ENCODE measurements at regions not wholly inside any gene's neighbourhood (a gene's known extent, or its start where the extent isn't known, plus 50 kb on each side); places are given as distances from the start of the nearest gene placed in this dataset.
"Not testable (repeated sequence)": the region's sequence is repeated elsewhere in the genome, so short reads cannot be mapped to it uniquely, and the experiment has no call there.

DNA sequence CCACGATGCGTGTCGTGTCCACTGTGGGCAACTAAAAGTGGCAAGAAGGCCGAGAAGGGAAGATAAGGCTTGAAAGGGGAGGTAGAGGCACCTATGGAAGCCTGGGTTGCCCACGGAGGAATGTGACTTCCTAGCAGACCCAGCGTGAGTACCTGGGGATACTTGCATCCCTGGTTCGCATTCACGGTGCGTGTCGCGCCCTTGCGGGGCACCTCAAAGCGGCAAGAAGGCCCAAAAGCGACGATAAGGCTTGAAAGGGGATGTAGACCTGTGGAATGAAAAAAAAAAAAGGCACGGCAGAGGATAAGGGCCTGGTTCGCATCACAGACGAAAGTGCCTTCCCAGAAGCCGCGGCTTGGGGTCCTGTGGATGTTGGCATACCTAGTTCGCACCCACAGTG, 282.9 kb downstream of the ALG10 start:
- no peak overlapping the region for H3K4me2 ChIP-seq (ENCODE audit: low read length, poor library complexity, severe bottlenecking)
- no peak overlapping the region for H3K4me3 ChIP-seq (ENCODE audit: insufficient read depth in 1 of 2, low read depth in 1 of 2, low read length in 2 of 2)
- DNase-seq, result no peak
- no peak overlapping the region for H3K23ac ChIP-seq (ENCODE audit: low read length in 2 of 2)
- no peak overlapping the region for H2BK120ac ChIP-seq (ENCODE audit: low read depth, low read length)
- no peak overlapping the region for H4K91ac ChIP-seq (ENCODE audit: low read length)
- H3K27me3 ChIP-seq (ENCODE audit: control insufficient read depth in 1 of 2, insufficient read depth in 1 of 2, low read length in 2 of 2), result no peaks in the 10 kb centered on the region
- H3K27ac ChIP-seq (ENCODE audit: low read length, poor library complexity, severe bottlenecking), result no peak overlapping the region
- no peak overlapping the region for H2BK15ac ChIP-seq (ENCODE audit: low read depth, poor library complexity, severe bottlenecking)
- peaks cover 3% of the 10 kb centered on the region for H3K9me3 ChIP-seq (ENCODE audit: control insufficient read depth, low read length)
- no peak overlapping the region for H3K18ac ChIP-seq (ENCODE audit: low read depth in 1 of 2, low read length in 2 of 2)
- H3K79me1 ChIP-seq (replicated peaks; ENCODE audit: low read length, poor library complexity, severe bottlenecking), result no peaks in the 10 kb centered on the region
- H2BK5ac ChIP-seq (ENCODE audit: low read depth, low read length, poor library complexity, severe bottlenecking), result no peak overlapping the region
- H2AK5ac ChIP-seq (ENCODE audit: low read length, severe bottlenecking), result no peak overlapping the region
- no peaks in the 10 kb centered on the region for H3K36me3 ChIP-seq (ENCODE audit: control insufficient read depth in 1 of 2, insufficient read depth in 2 of 2, low read depth in 1 of 2, low read length in 2 of 2)
- no peak overlapping the region for H4K8ac ChIP-seq (ENCODE audit: low read length)
- no peak overlapping the region for H2AFZ ChIP-seq (ENCODE audit: low read depth, low read length)
- 81% methylated on average over 21 of the region's 21 CpGs for WGBS
- no peak overlapping the region for H3K4ac ChIP-seq (ENCODE audit: low read depth in 1 of 2, low read length in 2 of 2)
- H3K14ac ChIP-seq (ENCODE audit: low read length in 2 of 2), result no peak overlapping the region
- no peak overlapping the region for H2BK12ac ChIP-seq (ENCODE audit: low read length in 2 of 2)
- no peak overlapping the region for H3K9ac ChIP-seq (ENCODE audit: low read length)
- no peaks in the 10 kb centered on the region for H3K4me1 ChIP-seq (ENCODE audit: control insufficient read depth, insufficient read depth, low read depth, low read length)

DNA sequence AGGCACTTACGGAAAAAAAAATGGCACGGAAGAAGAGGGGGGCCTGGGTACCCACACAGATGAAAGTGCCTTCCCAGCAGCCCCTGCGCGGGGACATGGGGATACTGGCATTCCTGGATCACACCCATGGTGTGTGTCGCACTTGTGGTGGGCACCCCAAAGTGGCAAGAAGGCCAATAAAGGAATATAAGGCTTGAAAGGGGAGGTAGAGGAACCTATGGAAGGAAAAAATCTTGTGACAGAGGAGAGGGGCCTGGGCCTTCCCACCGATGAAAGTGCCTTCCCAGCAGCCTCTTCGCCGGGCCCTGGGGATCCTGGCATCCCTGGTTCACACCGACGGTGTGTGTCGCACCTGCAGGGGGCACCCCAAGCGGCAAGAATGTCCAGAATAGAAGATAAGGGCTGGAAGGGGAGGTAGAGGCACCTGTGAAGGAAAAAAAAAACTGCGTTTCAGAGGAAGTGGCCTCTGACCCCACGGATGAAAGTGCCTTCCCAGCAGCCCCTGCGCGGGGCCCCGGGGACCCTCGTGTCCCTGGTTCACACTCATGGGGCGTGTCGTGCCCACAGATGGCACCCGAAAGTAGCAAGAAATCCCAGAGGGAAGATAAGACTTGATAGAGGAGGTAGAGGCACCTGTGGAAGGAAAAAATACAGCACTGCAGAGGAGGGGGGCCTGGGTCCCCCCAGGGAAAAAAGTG, 284.0 kb downstream of the ALG10 start:
- no peaks in the 10 kb centered on the region for H3K36me3 ChIP-seq (ENCODE audit: control insufficient read depth in 1 of 2, insufficient read depth in 2 of 2, low read depth in 1 of 2, low read length in 2 of 2)
- no peak overlapping the region for H3K9ac ChIP-seq (ENCODE audit: low read length)
- no peaks in the 10 kb centered on the region for H3K27me3 ChIP-seq (ENCODE audit: control insufficient read depth in 1 of 2, insufficient read depth in 1 of 2, low read length in 2 of 2)
- H4K8ac ChIP-seq (ENCODE audit: low read length), result no peak overlapping the region
- no peak overlapping the region for H3K14ac ChIP-seq (ENCODE audit: low read length in 2 of 2)
- no peak overlapping the region for H2AK5ac ChIP-seq (ENCODE audit: low read length, severe bottlenecking)
- H3K79me1 ChIP-seq (replicated peaks; ENCODE audit: low read length, poor library complexity, severe bottlenecking), result no peaks in the 10 kb centered on the region
- H2AFZ ChIP-seq (ENCODE audit: low read depth, low read length), result no peak overlapping the region
- H3K27ac ChIP-seq (ENCODE audit: low read length, poor library complexity, severe bottlenecking), result no peak overlapping the region
- no peak overlapping the region for H2BK5ac ChIP-seq (ENCODE audit: low read depth, low read length, poor library complexity, severe bottlenecking)
- H2BK12ac ChIP-seq (ENCODE audit: low read length in 2 of 2), result no peak overlapping the region
- no peak overlapping the region for H3K4me2 ChIP-seq (ENCODE audit: low read length, poor library complexity, severe bottlenecking)
- H2BK15ac ChIP-seq (ENCODE audit: low read depth, poor library complexity, severe bottlenecking), result no peak overlapping the region
- no peak overlapping the region for H3K4me3 ChIP-seq (ENCODE audit: insufficient read depth in 1 of 2, low read depth in 1 of 2, low read length in 2 of 2)
- peaks cover 3% of the 10 kb centered on the region for H3K9me3 ChIP-seq (ENCODE audit: control insufficient read depth, low read length)
- no peak overlapping the region for H2BK120ac ChIP-seq (ENCODE audit: low read depth, low read length)
- H3K23ac ChIP-seq (ENCODE audit: low read length in 2 of 2), result no peak overlapping the region
- WGBS, result 88% methylated on average over 21 of the region's 21 CpGs
- H4K91ac ChIP-seq (ENCODE audit: low read length), result no peak overlapping the region
- DNase-seq, result no peak
- no peak overlapping the region for H3K4ac ChIP-seq (ENCODE audit: low read depth in 1 of 2, low read length in 2 of 2)
- no peaks in the 10 kb centered on the region for H3K4me1 ChIP-seq (ENCODE audit: control insufficient read depth, insufficient read depth, low read depth, low read length)
- no peak overlapping the region for H3K18ac ChIP-seq (ENCODE audit: low read depth in 1 of 2, low read length in 2 of 2)

DNA sequence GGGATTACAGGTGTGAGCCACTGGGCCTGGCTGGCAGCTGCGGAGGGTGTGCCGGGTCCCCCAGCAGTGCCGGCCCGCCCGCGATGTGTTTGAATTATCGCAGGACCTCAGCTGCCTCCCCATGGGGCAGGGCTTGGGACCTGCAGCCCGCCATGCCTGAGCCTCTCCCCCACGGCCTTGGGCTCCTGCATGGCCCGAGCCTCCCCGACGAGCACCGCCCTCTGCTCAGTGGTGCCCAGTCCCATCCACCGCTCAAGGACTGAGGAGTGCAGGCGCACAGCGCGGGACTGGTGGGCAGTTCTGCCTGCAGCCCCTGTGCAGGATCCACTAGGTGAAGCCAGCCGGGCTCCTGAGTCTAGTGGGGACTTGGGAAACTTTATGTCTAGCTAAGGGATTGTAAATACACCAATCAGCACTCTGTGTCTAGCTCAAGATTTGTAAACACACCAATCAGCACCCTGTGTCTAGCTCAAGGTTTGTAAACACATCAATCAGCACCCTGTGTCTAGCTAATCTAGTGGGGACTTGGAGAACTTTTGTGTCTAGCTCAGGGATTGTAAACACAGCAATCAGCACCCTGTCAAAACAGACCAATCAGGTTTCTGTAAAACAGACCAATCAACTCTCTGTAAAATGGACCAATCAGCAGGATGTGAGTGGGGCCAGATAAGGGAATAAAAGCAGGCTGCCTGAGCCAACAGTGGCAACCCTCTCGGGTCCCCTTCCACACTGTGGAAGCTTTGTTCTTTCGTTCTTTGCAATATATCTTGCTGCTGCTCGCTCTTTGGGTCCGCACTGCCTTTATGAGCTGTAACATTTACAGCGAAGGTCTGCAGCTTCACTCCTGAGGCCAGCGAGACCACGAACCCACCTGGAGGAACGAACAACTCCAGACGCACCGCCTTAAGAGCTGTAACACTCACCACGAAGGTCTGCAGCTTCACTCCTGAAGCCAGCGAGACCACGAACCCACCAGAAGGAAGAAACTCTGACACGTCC, 287.8 kb downstream of the ALG10 start:
- H2BK15ac ChIP-seq (ENCODE audit: low read depth, poor library complexity, severe bottlenecking); H2BK12ac ChIP-seq (ENCODE audit: low read length in 2 of 2); H2AK5ac ChIP-seq (ENCODE audit: low read length, severe bottlenecking); H2BK120ac ChIP-seq (ENCODE audit: low read depth, low read length); H3K4me2 ChIP-seq (ENCODE audit: low read length, poor library complexity, severe bottlenecking); H3K14ac ChIP-seq (ENCODE audit: low read length in 2 of 2); H3K23ac ChIP-seq (ENCODE audit: low read length in 2 of 2); H3K4me3 ChIP-seq (ENCODE audit: insufficient read depth in 1 of 2, low read depth in 1 of 2, low read length in 2 of 2); H3K79me1 ChIP-seq (replicated peaks; ENCODE audit: low read length, poor library complexity, severe bottlenecking); DNase-seq; H3K36me3 ChIP-seq (ENCODE audit: control insufficient read depth in 1 of 2, insufficient read depth in 2 of 2, low read depth in 1 of 2, low read length in 2 of 2); H4K8ac ChIP-seq (ENCODE audit: low read length); H3K9me3 ChIP-seq (ENCODE audit: control insufficient read depth, low read length); H2BK5ac ChIP-seq (ENCODE audit: low read depth, low read length, poor library complexity, severe bottlenecking); H3K9ac ChIP-seq (ENCODE audit: low read length); H3K18ac ChIP-seq (ENCODE audit: low read depth in 1 of 2, low read length in 2 of 2); H3K4me1 ChIP-seq (ENCODE audit: control insufficient read depth, insufficient read depth, low read depth, low read length); H3K27me3 ChIP-seq (ENCODE audit: control insufficient read depth in 1 of 2, insufficient read depth in 1 of 2, low read length in 2 of 2); H4K91ac ChIP-seq (ENCODE audit: low read length); H3K4ac ChIP-seq (ENCODE audit: low read depth in 1 of 2, low read length in 2 of 2); H3K27ac ChIP-seq (ENCODE audit: low read length, poor library complexity, severe bottlenecking); H2AFZ ChIP-seq (ENCODE audit: low read depth, low read length): not testable (repeated sequence)
- 88% methylated on average over 28 of the region's 32 CpGs for WGBS

DNA sequence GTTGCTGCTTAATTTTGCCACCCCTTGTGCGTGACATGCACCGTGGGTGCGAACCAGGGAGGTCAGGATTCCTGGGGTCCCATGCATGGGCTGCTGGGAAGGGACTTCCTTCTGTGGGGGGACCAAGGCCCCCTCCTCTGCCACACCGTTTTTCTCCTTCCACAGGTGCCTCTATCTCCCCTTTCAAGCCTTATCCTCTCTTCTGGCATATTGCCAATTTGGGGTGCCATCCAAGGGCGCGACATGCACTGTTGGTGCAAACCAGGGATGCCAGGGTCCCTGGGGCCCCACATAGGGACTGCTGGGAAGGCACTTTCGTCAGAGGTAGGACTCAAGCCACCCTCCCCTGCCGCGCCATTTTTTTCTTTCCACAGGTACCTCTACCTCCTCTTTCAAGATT, 289.0 kb downstream of the ALG10 start:
- DNase-seq, result no peak
- no peak overlapping the region for H3K27ac ChIP-seq (ENCODE audit: low read length, poor library complexity, severe bottlenecking)
- H3K14ac ChIP-seq (ENCODE audit: low read length in 2 of 2), result no peak overlapping the region
- no peak overlapping the region for H4K8ac ChIP-seq (ENCODE audit: low read length)
- H3K18ac ChIP-seq (ENCODE audit: low read depth in 1 of 2, low read length in 2 of 2), result no peak overlapping the region
- no peak overlapping the region for H4K91ac ChIP-seq (ENCODE audit: low read length)
- no peak overlapping the region for H2AK5ac ChIP-seq (ENCODE audit: low read length, severe bottlenecking)
- no peak overlapping the region for H3K4me2 ChIP-seq (ENCODE audit: low read length, poor library complexity, severe bottlenecking)
- no peak overlapping the region for H2BK12ac ChIP-seq (ENCODE audit: low read length in 2 of 2)
- H3K27me3 ChIP-seq (ENCODE audit: control insufficient read depth in 1 of 2, insufficient read depth in 1 of 2, low read length in 2 of 2), result no peaks in the 10 kb centered on the region
- no peaks in the 10 kb centered on the region for H3K36me3 ChIP-seq (ENCODE audit: control insufficient read depth in 1 of 2, insufficient read depth in 2 of 2, low read depth in 1 of 2, low read length in 2 of 2)
- no peak overlapping the region for H3K4me3 ChIP-seq (ENCODE audit: insufficient read depth in 1 of 2, low read depth in 1 of 2, low read length in 2 of 2)
- H3K23ac ChIP-seq (ENCODE audit: low read length in 2 of 2), result no peak overlapping the region
- H2AFZ ChIP-seq (ENCODE audit: low read depth, low read length), result no peak overlapping the region
- no peak overlapping the region for H2BK5ac ChIP-seq (ENCODE audit: low read depth, low read length, poor library complexity, severe bottlenecking)
- no peaks in the 10 kb centered on the region for H3K79me1 ChIP-seq (replicated peaks; ENCODE audit: low read length, poor library complexity, severe bottlenecking)
- no peaks in the 10 kb centered on the region for H3K4me1 ChIP-seq (ENCODE audit: control insufficient read depth, insufficient read depth, low read depth, low read length)
- no peak overlapping the region for H3K4ac ChIP-seq (ENCODE audit: low read depth in 1 of 2, low read length in 2 of 2)
- H3K9ac ChIP-seq (ENCODE audit: low read length), result no peak overlapping the region
- no peaks in the 10 kb centered on the region for H3K9me3 ChIP-seq (ENCODE audit: control insufficient read depth, low read length)
- H2BK120ac ChIP-seq (ENCODE audit: low read depth, low read length), result no peak overlapping the region
- H2BK15ac ChIP-seq (ENCODE audit: low read depth, poor library complexity, severe bottlenecking), result no peak overlapping the region
- WGBS, result 70% methylated on average over 9 of the region's 9 CpGs
